ENCODE measurements at regions not wholly inside any gene's neighbourhood (a gene's known extent, or its start where the extent isn't known, plus 50 kb on each side); places are given as distances from the start of the nearest gene placed in this dataset.

DNA sequence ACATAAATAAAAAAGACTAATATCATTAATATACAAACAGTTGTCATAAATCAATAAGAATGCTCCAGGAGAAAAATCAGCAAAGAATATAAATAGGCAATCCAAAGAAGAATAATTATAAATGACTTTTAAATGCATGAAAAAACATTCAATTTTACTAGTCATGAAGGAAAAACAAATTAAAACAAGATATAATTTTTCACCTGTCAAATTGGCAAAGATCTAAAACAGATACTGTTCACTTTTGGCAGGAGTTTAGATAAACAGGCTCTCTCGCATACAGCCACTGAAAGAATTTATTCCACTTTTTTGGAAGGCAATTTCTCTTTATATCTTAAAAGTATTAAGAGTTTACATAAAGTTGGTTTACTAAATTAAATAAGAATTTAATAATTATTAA lies 176.8 kb upstream of the SETBP1 start:
- TF ChIP-seq, protein P1, sequence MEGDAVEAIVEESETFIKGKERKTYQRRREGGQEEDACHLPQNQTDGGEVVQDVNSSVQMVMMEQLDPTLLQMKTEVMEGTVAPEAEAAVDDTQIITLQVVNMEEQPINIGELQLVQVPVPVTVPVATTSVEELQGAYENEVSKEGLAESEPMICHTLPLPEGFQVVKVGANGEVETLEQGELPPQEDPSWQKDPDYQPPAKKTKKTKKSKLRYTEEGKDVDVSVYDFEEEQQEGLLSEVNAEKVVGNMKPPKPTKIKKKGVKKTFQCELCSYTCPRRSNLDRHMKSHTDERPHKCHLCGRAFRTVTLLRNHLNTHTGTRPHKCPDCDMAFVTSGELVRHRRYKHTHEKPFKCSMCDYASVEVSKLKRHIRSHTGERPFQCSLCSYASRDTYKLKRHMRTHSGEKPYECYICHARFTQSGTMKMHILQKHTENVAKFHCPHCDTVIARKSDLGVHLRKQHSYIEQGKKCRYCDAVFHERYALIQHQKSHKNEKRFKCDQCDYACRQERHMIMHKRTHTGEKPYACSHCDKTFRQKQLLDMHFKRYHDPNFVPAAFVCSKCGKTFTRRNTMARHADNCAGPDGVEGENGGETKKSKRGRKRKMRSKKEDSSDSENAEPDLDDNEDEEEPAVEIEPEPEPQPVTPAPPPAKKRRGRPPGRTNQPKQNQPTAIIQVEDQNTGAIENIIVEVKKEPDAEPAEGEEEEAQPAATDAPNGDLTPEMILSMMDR (IDR thresholded peaks at IDR 0.05), result no peak
- TF ChIP-seq EP300 (IDR thresholded peaks at IDR 0.05), result no peak
- no peak for TF ChIP-seq POLR2AphosphoS5 (IDR thresholded peaks at IDR 0.05)
- TF ChIP-seq POLR2A (IDR thresholded peaks at IDR 0.05), result no peak

All from gastroesophageal sphincter (tissue), 3 donors.